ENCODE measurements at regions not wholly inside any gene's neighbourhood (a gene's known extent, or its start where the extent isn't known, plus 50 kb on each side); places are given as distances from the start of the nearest gene placed in this dataset.
A peak's percentile ranks its signal among the peaks of the same experiment; 100 is the strongest.

GRCh38 chr19:30701178-30701577 is 329.0 kb downstream of the ZNF536 start:
- POLR2A ChIA-PET (ENCODE audit: partially characterized antibody): no interaction called here

More at GRCh38 chr19:30701178-30701577, 329.0 kb downstream of the ZNF536 start:
- H3K4me1 ChIP-seq (replicated peaks in 1 of 4; ENCODE audit: control insufficient read depth in 3 of 4, insufficient read depth in 4 of 4, low read length in 3 of 4): no peaks in the 10 kb centered on the region
- no peak overlapping the region for H2BK20ac ChIP-seq (ENCODE audit: low read length)
- H2BK12ac ChIP-seq (ENCODE audit: low read depth, low read length): peak overlapping the region; percentile 22; the same call in 1 of the 2 replicates
- H3K14ac ChIP-seq (ENCODE audit: insufficient read length): no peak overlapping the region
- no peak overlapping the region for H2AFZ ChIP-seq (ENCODE audit: low read length)
- no peaks in the 10 kb centered on the region for H3K9me3 ChIP-seq (ENCODE audit: insufficient read depth in 2 of 2, low read depth in 1 of 2, low read length in 1 of 2)
- FAIRE-seq (no peak), DNase-seq (ENCODE audit: low read depth in 1 of 2, low spot score in 2 of 2) (no peak)
- 71% methylated on average over 2 of the region's 2 CpGs; no CpG with 5 or more reads in 1 of the 2 experiments for WGBS, 2 experiments (ENCODE audit: extremely low coverage in 1 of 2, insufficient coverage in 1 of 2, insufficient read length in 1 of 2, insufficient replicate concordance in 2 of 2, low coverage in 1 of 2, low lambda C conversion rate in 2 of 2, missing lambda C conversion rate in 1 of 2)
- no peaks in the 10 kb centered on the region for H3K36me3 ChIP-seq (ENCODE audit: control insufficient read depth in 2 of 4, insufficient read depth in 4 of 4, low read length in 3 of 4)
- peak overlapping the region; percentile 88 for H3K56ac ChIP-seq (replicated peaks; ENCODE audit: insufficient read length, low read depth, low read length)
- H3K27ac ChIP-seq (ENCODE audit: low read depth, low read length): no peak overlapping the region
- H3K4me3 ChIP-seq (ENCODE audit: extremely low read depth in 1 of 4, insufficient read depth in 2 of 4, low read depth in 3 of 4, low read length in 4 of 4): no peak overlapping the region
- CTCF ChIA-PET (ENCODE audit: partially characterized antibody): interaction anchor here (0.9 kb wide), 1 partner anchor 18 kb away, joined by 3 read pairs; no protein-coding TSS in a partner anchor
- no peak overlapping the region for H3K9ac ChIP-seq (replicated peaks in 1 of 4; ENCODE audit: extremely low read depth in 1 of 4, low read depth in 3 of 4, low read length in 3 of 4)
- H3K23ac ChIP-seq (ENCODE audit: insufficient read length): no peak overlapping the region
- H4K20me1 ChIP-seq (replicated peaks in 1 of 2; ENCODE audit: control insufficient read depth in 1 of 2, insufficient read depth in 2 of 2, low read length in 2 of 2): peaks cover 0 to 4% of the 10 kb centered on the region in 2 experiments
- H4K5ac ChIP-seq (ENCODE audit: insufficient read length, low read depth, low read length): no peak overlapping the region
- H3K79me2 ChIP-seq (ENCODE audit: control insufficient read depth in 1 of 2, insufficient read depth in 2 of 2, low read length in 2 of 2): no peaks in the 10 kb centered on the region
- peaks cover 5% of the 10 kb centered on the region for H3K23me2 ChIP-seq (ENCODE audit: low read depth, low read length)
- H3K4ac ChIP-seq (replicated peaks; ENCODE audit: insufficient read length, low read depth, low read length): no peak overlapping the region
- H2BK5ac ChIP-seq (ENCODE audit: low read depth, low read length): no peak overlapping the region
- H2BK120ac ChIP-seq (replicated peaks; ENCODE audit: low read depth, low read length): no peak overlapping the region
- H2BK15ac ChIP-seq (ENCODE audit: low read length): no peak overlapping the region
- H3K4me2 ChIP-seq (ENCODE audit: insufficient read depth in 1 of 2, low read depth in 2 of 2, low read length in 2 of 2): no peak overlapping the region
- H4K91ac ChIP-seq (replicated peaks; ENCODE audit: insufficient read length, low read length): no peak overlapping the region
- H3K18ac ChIP-seq (ENCODE audit: extremely low read depth, low read length): no peak overlapping the region
- H3K27me3 ChIP-seq (replicated peaks in 1 of 4; ENCODE audit: control insufficient read depth in 3 of 4, extremely low read depth in 1 of 4, insufficient read depth in 3 of 4, low read length in 3 of 4): no peaks in the 10 kb centered on the region
- H2AK5ac ChIP-seq (ENCODE audit: low read depth, low read length): no peak overlapping the region; the same call in 1 of the 2 replicates
- H4K8ac ChIP-seq (ENCODE audit: extremely low read depth, insufficient read depth, low read length): no peak overlapping the region
- H3K79me1 ChIP-seq (ENCODE audit: low read depth, low read length): no peaks in the 10 kb centered on the region
- TF ChIP-seq HDAC6 (IDR thresholded peaks at IDR 0.05; ENCODE audit: low read depth, low read length) (peak; percentile 8), SIX5 (IDR thresholded peaks at IDR 0.05; ENCODE audit: low read depth, low read length) (no peak), RNF2 (IDR thresholded peaks at IDR 0.05; ENCODE audit: borderline replicate concordance, low read depth, low read length, missing control alignments, poor library complexity, severe bottlenecking) (no peak), ATF3 (IDR thresholded peaks at IDR 0.05; ENCODE audit: insufficient read depth, low read depth, low read length) (no peak), JUN (IDR thresholded peaks at IDR 0.05; ENCODE audit: low read depth, low read length) (no peak), TEAD4 (IDR thresholded peaks at IDR 0.05; ENCODE audit: low read depth, low read length) (no peak), RXRA (IDR thresholded peaks at IDR 0.05; ENCODE audit: insufficient read depth, low read depth, low read length) (no peak), TCF12 (IDR thresholded peaks at IDR 0.05; ENCODE audit: low read depth, low read length) (no peak)
